ENCODE measurements at regions not wholly inside any gene's neighbourhood (a gene's known extent, or its start where the extent isn't known, plus 50 kb on each side); places are given as distances from the start of the nearest gene placed in this dataset.

DNA sequence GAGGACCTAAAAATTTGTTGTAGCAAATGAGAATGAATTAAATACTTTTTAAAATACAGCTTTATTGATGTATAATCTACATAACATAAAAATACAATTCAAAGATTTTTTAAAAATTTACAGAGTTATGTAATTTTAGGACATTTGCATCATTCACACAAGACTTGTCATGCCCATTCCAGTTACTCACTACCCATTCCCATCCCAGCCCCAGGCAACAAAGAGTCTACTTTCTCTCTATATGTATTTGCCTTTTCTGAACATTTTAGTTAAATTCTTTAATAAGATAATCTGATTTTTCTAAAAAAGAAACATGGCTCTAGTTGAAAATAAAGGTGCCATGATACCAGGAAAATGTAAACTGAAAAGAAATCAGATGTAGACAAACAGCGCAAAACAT lies 354.2 kb downstream of the PMP22 start:
- TF ChIP-seq, protein P1, sequence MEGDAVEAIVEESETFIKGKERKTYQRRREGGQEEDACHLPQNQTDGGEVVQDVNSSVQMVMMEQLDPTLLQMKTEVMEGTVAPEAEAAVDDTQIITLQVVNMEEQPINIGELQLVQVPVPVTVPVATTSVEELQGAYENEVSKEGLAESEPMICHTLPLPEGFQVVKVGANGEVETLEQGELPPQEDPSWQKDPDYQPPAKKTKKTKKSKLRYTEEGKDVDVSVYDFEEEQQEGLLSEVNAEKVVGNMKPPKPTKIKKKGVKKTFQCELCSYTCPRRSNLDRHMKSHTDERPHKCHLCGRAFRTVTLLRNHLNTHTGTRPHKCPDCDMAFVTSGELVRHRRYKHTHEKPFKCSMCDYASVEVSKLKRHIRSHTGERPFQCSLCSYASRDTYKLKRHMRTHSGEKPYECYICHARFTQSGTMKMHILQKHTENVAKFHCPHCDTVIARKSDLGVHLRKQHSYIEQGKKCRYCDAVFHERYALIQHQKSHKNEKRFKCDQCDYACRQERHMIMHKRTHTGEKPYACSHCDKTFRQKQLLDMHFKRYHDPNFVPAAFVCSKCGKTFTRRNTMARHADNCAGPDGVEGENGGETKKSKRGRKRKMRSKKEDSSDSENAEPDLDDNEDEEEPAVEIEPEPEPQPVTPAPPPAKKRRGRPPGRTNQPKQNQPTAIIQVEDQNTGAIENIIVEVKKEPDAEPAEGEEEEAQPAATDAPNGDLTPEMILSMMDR (IDR thresholded peaks at IDR 0.05; ENCODE audit: low read depth, low read length), result no peak
- TF ChIP-seq EZH2phosphoT487 (IDR thresholded peaks at IDR 0.05; ENCODE audit: low read depth), result no peak
